ENCODE measurements at regions not wholly inside any gene's neighbourhood (a gene's known extent, or its start where the extent isn't known, plus 50 kb on each side); places are given as distances from the start of the nearest gene placed in this dataset.

GRCh38 chr4:31896349-31896748 is 1176.2 kb downstream of the PCDH7 start:
- H3K4me1 ChIP-seq (ENCODE audit: insufficient read depth, low read length): peaks cover 3% of the 10 kb centered on the region; the same call in 1 of the 2 replicates
- no peaks in the 10 kb centered on the region for H4K20me1 ChIP-seq (ENCODE audit: control insufficient read depth, insufficient read depth, insufficient read length)
- H3K4me2 ChIP-seq (ENCODE audit: insufficient read depth, insufficient read length, low read length): no peak overlapping the region
- Mint-ChIP-seq H3K4me3 (no peak overlapping the region), H3K4me1 (peaks cover 6 to 7% of the 10 kb centered on the region in 2 experiments), H3K9me3 (no peaks in the 10 kb centered on the region), H3K27me3 (ENCODE audit: low read depth) (no peaks in the 10 kb centered on the region; the same call in 1 of the 2 replicates), H3K36me3 (ENCODE audit: insufficient read depth in 1 of 3, low read depth in 3 of 3) (no peaks in the 10 kb centered on the region; a peak in 1 of 7 replicates), H3K27ac (no peak overlapping the region)
- H4K8ac ChIP-seq (replicated peaks; ENCODE audit: insufficient read length, low read depth, low read length): no peak overlapping the region
- H3K9me3 ChIP-seq (ENCODE audit: control insufficient read depth, low read depth, low read length): no peaks in the 10 kb centered on the region
- no peaks in the 10 kb centered on the region for H3K23me2 ChIP-seq (ENCODE audit: insufficient read length, low read depth, low read length, poor library complexity, severe bottlenecking)
- H3T11ph ChIP-seq (ENCODE audit: low read length): no peak overlapping the region
- no peak overlapping the region for H2BK120ac ChIP-seq (ENCODE audit: low read depth, low read length, poor library complexity, severe bottlenecking)
- no peaks in the 10 kb centered on the region for H3K27me3 ChIP-seq (ENCODE audit: insufficient read depth, low read length)
- H3K14ac ChIP-seq (ENCODE audit: insufficient read depth, low read length): no peak overlapping the region
- no peak overlapping the region for H3K23ac ChIP-seq (ENCODE audit: insufficient read length, low read depth, low read length)
- H4K91ac ChIP-seq (ENCODE audit: insufficient read length, low read depth, low read length): no peak overlapping the region
- no peak for DNase-seq
- no peak overlapping the region for H3K27ac ChIP-seq (ENCODE audit: insufficient read length, low read depth, low read length)
- no peak overlapping the region for H2BK5ac ChIP-seq (ENCODE audit: insufficient read length, low read length)
- no peak overlapping the region for H3K56ac ChIP-seq (ENCODE audit: insufficient read length, low read depth, low read length)
- H3K79me1 ChIP-seq (ENCODE audit: insufficient read depth, low read depth, low read length, poor library complexity, severe bottlenecking): no peaks in the 10 kb centered on the region
- H2BK15ac ChIP-seq (ENCODE audit: low read depth, low read length): no peak overlapping the region
- no peak overlapping the region for H3K18ac ChIP-seq (ENCODE audit: insufficient read length, low read depth, low read length)
- no peak for TF ChIP-seq CTCF (conservative IDR thresholded peaks at IDR 0.05)
- H4K5ac ChIP-seq (ENCODE audit: insufficient read length, low read depth, low read length): no peak overlapping the region
- no peak overlapping the region for H3K4ac ChIP-seq (ENCODE audit: low read depth, low read length)
- no peak overlapping the region for H2BK12ac ChIP-seq (ENCODE audit: insufficient read length, low read depth, low read length)
- H3K79me2 ChIP-seq (ENCODE audit: insufficient read depth, low read length): no peaks in the 10 kb centered on the region
- no peak overlapping the region for H2AK5ac ChIP-seq (ENCODE audit: insufficient read length, low read length)
- no peak overlapping the region for H2AFZ ChIP-seq (ENCODE audit: low read length)
- no peak overlapping the region for H2BK20ac ChIP-seq (ENCODE audit: low read depth, low read length, poor library complexity, severe bottlenecking)
- no peak overlapping the region for H3K9ac ChIP-seq (ENCODE audit: extremely low read depth, insufficient read length, low read length)

Data from H9 (cell line).